GM21423 (cell line): ENCODE measurements at regions not wholly inside any gene's neighbourhood (a gene's known extent, or its start where the extent isn't known, plus 50 kb on each side); places are given as distances from the start of the nearest gene placed in this dataset.
"Not testable (repeated sequence)": the region's sequence is repeated elsewhere in the genome, so short reads cannot be mapped to it uniquely, and the experiment has no call there.

Experiments used
- ATAC-seq: cut with Tn5 transposase; IDR thresholded peaks from one replicate; pipeline ENCODE4 v1.9.1; 2021; ENCODE audit warnings: mild to moderate bottlenecking, moderate library complexity; ENCODE audit not compliant: unreplicated experiment

GRCh38 chr6:21908161-21908848, 314.8 kb downstream of the SOX4 start:
- ATAC-seq: no peak

- ATAC-seq: no peak
Measured at GRCh38 chr6:21909321-21909720, 315.8 kb downstream of the SOX4 start.

- no peak for ATAC-seq
Measured at GRCh38 chr6:21911208-21911607, 317.7 kb downstream of the SOX4 start.

- no peak for ATAC-seq
Measured at GRCh38 chr6:21912151-21912832, 318.7 kb downstream of the SOX4 start.

GRCh38 chr6:21914121-21914973, 320.8 kb downstream of the SOX4 start:
- ATAC-seq: no peak

GRCh38 chr6:21915707-21916260, 322.2 kb downstream of the SOX4 start:
- ATAC-seq: no peak

- no peak for ATAC-seq
Measured at GRCh38 chr6:21918041-21918440, 324.5 kb downstream of the SOX4 start.

- no peak for ATAC-seq
Measured at GRCh38 chr6:21918666-21919065, 325.1 kb downstream of the SOX4 start.

GRCh38 chr6:21922086-21922485, 328.5 kb downstream of the SOX4 start:
- ATAC-seq: no peak

GRCh38 chr6:21924002-21924401, 330.5 kb downstream of the SOX4 start:
- no peak for ATAC-seq

GRCh38 chr6:21928827-21929226, 335.3 kb downstream of the SOX4 start:
- ATAC-seq: no peak

GRCh38 chr6:21931641-21932335, 338.2 kb downstream of the SOX4 start:
- ATAC-seq: no peak

GRCh38 chr6:21933351-21933750, 339.8 kb downstream of the SOX4 start:
- no peak for ATAC-seq

GRCh38 chr6:21935142-21935541, 341.6 kb downstream of the SOX4 start:
- no peak for ATAC-seq

GRCh38 chr6:21935561-21936028, 342.0 kb downstream of the SOX4 start:
- no peak for ATAC-seq

GRCh38 chr6:21937466-21937865, 343.9 kb downstream of the SOX4 start:
- ATAC-seq: no peak

GRCh38 chr6:21939066-21939465, 345.5 kb downstream of the SOX4 start:
- not testable (repeated sequence) for ATAC-seq

- ATAC-seq: no peak
Measured at GRCh38 chr6:21941926-21942325, 348.4 kb downstream of the SOX4 start.

GRCh38 chr6:21942897-21943296, 349.3 kb downstream of the SOX4 start:
- ATAC-seq: no peak

- ATAC-seq: no peak
Measured at GRCh38 chr6:21946298-21946783, 350.5 kb downstream of the PRL start.
